Upper lobe of left lung (tissue), 6 donors: ENCODE measurements at regions not wholly inside any gene's neighbourhood (a gene's known extent, or its start where the extent isn't known, plus 50 kb on each side); places are given as distances from the start of the nearest gene placed in this dataset.

Experiments
- ATAC-seq, 2 donors: fragments of 200-7000 bp; cut with Tn5 transposase; one replicate each; pipeline ENCODE4 v1.9.1; 2022; ENCODE audit warnings: mild to moderate bottlenecking in 2 of 2, moderate library complexity in 2 of 2; ENCODE audit not compliant: low FRiP score in 2 of 2
- DNase-seq, 2 donors: peaks; one replicate each; pipeline ENCODE4 v3.0.0-alpha.2; 2019 to 2020
- H3K27ac ChIP-seq, 4 donors: fragments of 200-600 bp; sonication (generic); one replicate each; pipeline ENCODE4 v1.5.1; 2016 to 2019
- H3K27me3 ChIP-seq, 4 donors: fragments of 200-600 bp; sonication (generic); one replicate each; pipeline ENCODE4 v1.5.1; 2017 to 2019
- H3K36me3 ChIP-seq, 4 donors: fragments of 200-600 bp; sonication (generic); one replicate each; pipeline ENCODE4 v1.5.1; 2016 to 2019
- H3K4me1 ChIP-seq, 4 donors: fragments of 200-600 bp; sonication (generic); one replicate each; pipeline ENCODE4 v1.5.1; 2018 to 2019
- H3K4me3 ChIP-seq, 4 donors: fragments of 200-600 bp; sonication (generic); one replicate each; pipeline ENCODE4 v1.5.1; 2017 to 2019; ENCODE audit warnings: mild to moderate bottlenecking in 2 of 4, moderate library complexity in 1 of 4
- H3K9me3 ChIP-seq, 4 donors: fragments of 200-600 bp; sonication (generic); one replicate each; pipeline ENCODE4 v1.5.1; 2018 to 2019
- CTCF ChIP-seq, 6 experiments: fragments of 450-650 bp in 4 of 6; fragments of 200-600 bp in 2 of 6; sonication (generic) in 2 of 6; IDR thresholded peaks; one replicate each; pipeline ENCODE4 v1.5.1; 2016 to 2019; ENCODE audit warnings: antibody characterized with exemption in 6 of 6
- EP300 ChIP-seq, 4 donors: sonication (generic); formaldehyde crosslinking; IDR thresholded peaks; one replicate each; pipeline ENCODE4 v1.5.1; 2017; ENCODE audit warnings: antibody characterized with exemption in 4 of 4, control low read depth in 2 of 4
- POLR2A ChIP-seq, 4 donors: fragments of 450-650 bp; IDR thresholded peaks; one replicate each; pipeline ENCODE4 v1.5.1; 2016 to 2017; ENCODE audit warnings: antibody characterized with exemption in 4 of 4, mild to moderate bottlenecking in 2 of 4
- POLR2AphosphoS5 ChIP-seq, 2 donors: sonication (generic); formaldehyde crosslinking; IDR thresholded peaks; one replicate each; pipeline ENCODE4 v1.5.1; 2017; ENCODE audit warnings: antibody characterized with exemption in 2 of 2
- WGBS, 2 donors: methylation state at CpG; one replicate each; pipeline ENCODE4 v1.1.5; 2017 to 2018; 5-methylcytosine and 5-hydroxymethylcytosine counted together
- donor health status: DM: no; HTN: no; CAD: no; lungs with moderate emphysema.
- donor health status: DM: no; HTN: yes; CAD: no; lungs with severe emphysema.

DNA sequence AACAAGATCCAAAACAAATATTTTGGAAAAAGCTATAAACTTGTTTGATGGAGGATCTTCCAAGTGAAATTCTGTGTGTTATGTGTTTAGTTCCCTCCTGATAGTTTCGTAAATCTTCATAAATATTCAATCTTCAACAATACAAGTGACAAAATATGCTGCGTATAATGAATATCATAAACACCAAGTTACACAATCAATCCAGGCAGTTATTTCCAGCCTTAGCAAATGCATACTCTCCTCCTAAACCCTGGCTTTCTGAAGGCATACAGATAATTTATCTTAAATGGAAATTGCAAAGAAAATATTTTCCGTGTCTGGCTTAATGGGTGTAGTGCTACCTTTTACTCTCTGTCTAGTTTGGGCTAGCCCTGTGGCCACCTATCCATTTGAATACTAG lies 864.9 kb upstream of the ZWINT start:
- no peaks in the 10 kb centered on the region for H3K36me3 ChIP-seq
- no peak for DNase-seq
- no peaks in the 10 kb centered on the region for H3K9me3 ChIP-seq
- H3K4me1 ChIP-seq = no peaks in the 10 kb centered on the region
- no peaks in the 10 kb centered on the region for H3K27me3 ChIP-seq
- ATAC-seq = no peak
- H3K27ac ChIP-seq = no peak overlapping the region
- no peak for TF ChIP-seq POLR2AphosphoS5 (IDR thresholded peaks at IDR 0.05)
- H3K4me3 ChIP-seq = no peak overlapping the region
- WGBS, 2 donors = 74 to 84% methylated on average over 3 of the region's 3 CpGs

DNA sequence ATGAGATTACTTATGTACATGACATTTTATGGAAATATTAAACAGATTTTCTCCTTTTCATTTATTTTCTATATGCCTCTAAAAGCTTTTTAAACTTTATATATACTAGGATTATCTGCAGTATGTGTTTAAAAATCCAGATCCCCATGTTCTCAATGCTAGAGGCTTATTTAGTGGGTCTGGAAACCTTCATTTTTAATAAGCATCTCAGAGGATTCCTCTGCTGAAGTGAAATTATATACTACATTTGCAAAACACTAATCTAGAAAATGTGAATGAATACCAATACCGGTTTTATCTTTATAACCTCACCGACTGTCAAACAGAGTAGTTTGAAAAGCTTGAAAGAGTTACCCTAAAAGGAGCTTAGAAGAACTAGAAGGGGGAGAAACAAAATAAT lies 863.8 kb upstream of the ZWINT start:
- ATAC-seq (no peak), DNase-seq (no peak)
- no peaks in the 10 kb centered on the region for H3K36me3 ChIP-seq
- WGBS, 2 donors = 48 to 77% methylated on average over 2 of the region's 2 CpGs
- H3K27me3 ChIP-seq = no peaks in the 10 kb centered on the region
- no peaks in the 10 kb centered on the region for H3K4me1 ChIP-seq
- no peak overlapping the region for H3K4me3 ChIP-seq
- TF ChIP-seq POLR2AphosphoS5 (IDR thresholded peaks at IDR 0.05) (no peak), EP300 (IDR thresholded peaks at IDR 0.05) (no peak), CTCF (IDR thresholded peaks at IDR 0.05) (no peak), POLR2A (IDR thresholded peaks at IDR 0.05) (no peak)
- H3K27ac ChIP-seq = no peak overlapping the region
- no peaks in the 10 kb centered on the region for H3K9me3 ChIP-seq

GRCh38 chr10:57222603-57223002 lies 861.5 kb upstream of the ZWINT start:
- H3K4me3 ChIP-seq = no peak overlapping the region
- H3K36me3 ChIP-seq = no peaks in the 10 kb centered on the region
- DNase-seq (no peak), ATAC-seq (no peak)
- H3K27me3 ChIP-seq = no peaks in the 10 kb centered on the region
- WGBS, 2 donors = 46 to 48% methylated on average over 2 of the region's 2 CpGs
- H3K9me3 ChIP-seq = no peaks in the 10 kb centered on the region
- no peaks in the 10 kb centered on the region for H3K4me1 ChIP-seq
- no peak overlapping the region for H3K27ac ChIP-seq
- TF ChIP-seq EP300 (IDR thresholded peaks at IDR 0.05) (no peak), POLR2AphosphoS5 (IDR thresholded peaks at IDR 0.05) (no peak), POLR2A (IDR thresholded peaks at IDR 0.05) (no peak), CTCF (IDR thresholded peaks at IDR 0.05) (no peak)

DNA sequence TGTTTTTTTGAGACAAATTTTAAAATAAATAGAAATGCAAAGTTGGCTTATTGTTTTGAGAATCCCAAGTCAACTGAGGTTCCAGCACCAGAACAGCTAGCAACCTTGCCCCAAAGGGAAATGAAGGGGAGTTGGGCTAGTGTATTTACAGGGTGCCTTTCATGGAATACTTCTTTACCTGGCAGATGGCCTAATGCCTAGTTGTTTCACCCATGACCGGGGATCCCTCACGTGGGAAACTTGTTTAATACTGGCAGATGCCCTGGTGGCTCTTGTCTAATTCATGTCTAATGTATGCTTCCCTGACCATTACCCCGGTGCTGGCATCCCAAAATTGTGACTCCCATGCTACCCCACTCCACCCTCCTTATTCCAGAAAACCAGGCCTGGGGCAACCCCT lies 861.1 kb upstream of the ZWINT start:
- 55 to 77% methylated on average over 3 of the region's 3 CpGs for WGBS, 2 donors
- TF ChIP-seq CTCF (IDR thresholded peaks at IDR 0.05) (no peak), POLR2A (IDR thresholded peaks at IDR 0.05) (no peak), POLR2AphosphoS5 (IDR thresholded peaks at IDR 0.05) (no peak), EP300 (IDR thresholded peaks at IDR 0.05) (no peak)
- no peaks in the 10 kb centered on the region for H3K4me1 ChIP-seq
- H3K9me3 ChIP-seq = no peaks in the 10 kb centered on the region
- no peak overlapping the region for H3K4me3 ChIP-seq
- H3K27ac ChIP-seq = no peak overlapping the region
- H3K27me3 ChIP-seq = no peaks in the 10 kb centered on the region
- ATAC-seq (no peak), DNase-seq (no peak)
- no peaks in the 10 kb centered on the region for H3K36me3 ChIP-seq

DNA sequence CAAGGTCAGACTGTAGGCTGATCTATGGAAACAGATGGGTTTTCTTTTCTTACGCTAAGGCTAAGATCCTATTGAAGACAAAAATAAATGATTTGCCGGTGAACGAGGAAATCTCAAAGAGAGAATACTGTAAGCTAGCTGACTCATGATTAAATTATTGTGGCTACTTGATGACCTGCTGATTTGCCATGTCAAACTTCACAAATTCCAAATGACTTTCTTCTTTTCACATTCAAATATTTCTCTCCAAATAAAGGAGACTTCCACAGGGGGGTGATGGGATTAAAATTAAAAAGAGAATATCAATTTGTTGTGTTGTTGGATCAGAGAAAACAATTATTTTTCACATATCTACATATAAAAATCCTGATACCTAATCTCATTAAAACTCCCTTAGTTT lies 860.6 kb upstream of the ZWINT start:
- 52 to 65% methylated on average over 3 of the region's 3 CpGs for WGBS, 2 donors
- TF ChIP-seq EP300 (IDR thresholded peaks at IDR 0.05) (no peak), CTCF (IDR thresholded peaks at IDR 0.05) (no peak), POLR2A (IDR thresholded peaks at IDR 0.05) (no peak), POLR2AphosphoS5 (IDR thresholded peaks at IDR 0.05) (no peak)

More for the DNA sequence above, 860.6 kb upstream of the ZWINT start:
- ATAC-seq (no peak), DNase-seq (no peak)
- no peaks in the 10 kb centered on the region for H3K9me3 ChIP-seq
- no peak overlapping the region for H3K27ac ChIP-seq
- H3K4me1 ChIP-seq = no peaks in the 10 kb centered on the region
- no peaks in the 10 kb centered on the region for H3K36me3 ChIP-seq
- H3K27me3 ChIP-seq = no peaks in the 10 kb centered on the region
- H3K4me3 ChIP-seq = no peak overlapping the region
